GM21526 (cell line): ENCODE measurements at regions not wholly inside any gene's neighbourhood (a gene's known extent, or its start where the extent isn't known, plus 50 kb on each side); places are given as distances from the start of the nearest gene placed in this dataset.
A peak's percentile ranks its signal among the peaks of the same experiment; 100 is the strongest.
"Not testable (repeated sequence)": the region's sequence is repeated elsewhere in the genome, so short reads cannot be mapped to it uniquely, and the experiment has no call there.

Experiments used
- ATAC-seq: cut with Tn5 transposase; IDR thresholded peaks from one replicate; pipeline ENCODE4 v1.9.1; 2021; ENCODE audit warnings: moderate library complexity; ENCODE audit not compliant: unreplicated experiment, low FRiP score

DNA sequence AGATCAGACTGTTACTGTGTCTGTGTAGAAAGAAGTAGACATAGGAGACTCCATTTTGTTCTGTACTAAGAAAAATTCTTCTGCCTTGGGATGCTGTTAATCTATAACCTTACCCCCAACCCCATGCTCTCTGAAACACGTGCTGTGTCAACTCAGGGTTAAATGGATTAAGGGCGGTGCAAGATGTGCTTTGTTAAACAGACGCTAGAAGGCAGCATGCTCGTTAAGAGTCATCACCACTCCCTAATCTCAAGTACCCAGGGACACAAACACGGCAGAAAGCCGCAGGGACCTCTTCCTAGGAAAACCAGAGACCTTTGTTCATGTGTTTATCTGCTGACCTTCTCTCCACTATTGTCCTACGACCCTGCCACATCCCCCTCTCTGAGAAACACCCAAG lies 137.0 kb upstream of the PROKR2 start:
- not testable (repeated sequence) for ATAC-seq

DNA sequence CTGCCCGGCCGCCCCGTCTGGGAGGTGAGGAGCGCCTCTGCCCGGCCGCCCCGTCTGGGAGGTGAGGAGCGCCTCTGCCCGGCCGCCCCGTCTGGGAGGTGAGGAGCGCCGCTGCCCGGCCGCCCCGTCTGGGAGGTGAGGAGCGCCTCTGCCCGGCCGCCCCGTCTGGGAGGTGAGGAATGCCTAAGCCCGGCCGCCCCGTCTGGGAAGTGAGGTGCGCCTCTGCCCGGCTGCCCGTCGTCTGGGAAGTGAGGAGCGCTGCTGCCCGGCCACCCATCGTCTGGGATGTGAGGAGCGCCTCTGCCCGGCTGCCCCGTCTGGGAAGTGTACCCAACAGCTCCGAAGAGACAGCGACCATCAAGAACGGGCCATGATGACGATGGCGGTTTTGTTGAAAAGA lies 136.6 kb upstream of the PROKR2 start:
- ATAC-seq: not testable (repeated sequence)

DNA sequence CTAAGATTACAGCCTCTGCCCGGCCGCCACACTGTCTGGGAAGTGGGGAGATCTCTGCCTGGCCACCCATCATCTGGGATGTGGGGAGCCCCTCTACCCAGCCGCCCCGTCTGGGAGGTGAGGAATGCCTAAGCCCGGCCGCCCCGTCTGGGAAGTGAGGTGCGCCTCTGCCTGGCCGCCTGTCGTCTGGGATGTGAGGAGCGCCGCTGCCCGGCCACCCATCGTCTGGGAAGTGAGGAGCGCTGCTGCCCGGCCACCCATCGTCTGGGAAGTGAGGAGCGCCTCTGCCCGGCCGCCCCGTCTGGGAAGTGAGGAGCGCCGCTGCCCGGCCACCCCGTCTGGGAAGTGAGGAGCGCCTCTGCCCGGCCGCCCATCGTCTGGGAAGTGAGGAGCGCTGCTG lies 135.9 kb upstream of the PROKR2 start:
- ATAC-seq: not testable (repeated sequence)

DNA sequence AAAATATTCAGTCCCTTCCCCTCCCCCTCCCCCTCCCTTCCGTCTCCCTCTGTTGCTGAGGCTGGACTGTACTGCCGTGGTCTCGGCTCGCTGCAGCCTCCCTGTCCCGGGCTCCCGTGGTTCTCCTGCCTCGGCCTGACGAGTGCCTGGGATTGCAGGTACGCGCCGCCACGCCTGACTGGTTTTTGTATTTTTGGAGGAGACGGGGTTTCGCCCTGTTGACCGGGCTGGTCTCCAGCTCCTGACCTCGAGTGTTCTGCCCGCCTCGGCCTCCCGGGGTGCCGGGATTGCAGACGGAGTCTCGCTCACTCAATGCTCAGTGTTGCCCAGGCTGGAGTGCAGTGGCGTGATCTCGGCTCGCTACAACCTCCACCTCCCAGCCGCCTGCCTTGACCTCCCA lies 135.5 kb upstream of the PROKR2 start:
- ATAC-seq: not testable (repeated sequence)

DNA sequence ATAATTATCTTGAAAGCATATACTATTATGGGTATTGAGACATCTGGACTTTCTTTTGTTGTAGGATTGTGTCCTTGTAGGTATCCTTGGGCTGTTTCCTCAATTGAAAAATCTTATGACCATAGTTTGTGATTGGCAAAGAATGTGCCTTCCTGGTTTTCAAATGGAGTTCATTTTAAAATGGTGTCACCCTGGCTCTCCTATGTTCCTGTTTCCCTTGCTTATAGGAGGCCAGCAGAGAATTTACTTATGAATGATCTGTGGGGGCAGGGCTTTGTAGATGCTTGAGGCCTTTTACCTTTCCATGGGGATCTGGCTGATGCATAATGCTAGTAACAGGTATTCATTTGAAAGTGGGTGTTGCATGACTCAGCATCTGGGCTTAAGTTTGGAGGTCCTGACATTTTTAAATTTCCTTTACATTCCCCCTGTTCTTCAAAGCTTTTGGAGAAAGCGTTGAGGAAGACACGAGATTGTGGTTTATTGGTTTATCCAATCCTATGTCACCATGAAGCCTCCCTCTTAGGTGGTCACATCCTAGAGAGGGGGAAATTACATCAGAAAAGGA lies 135.0 kb upstream of the PROKR2 start:
- no peak for ATAC-seq

DNA sequence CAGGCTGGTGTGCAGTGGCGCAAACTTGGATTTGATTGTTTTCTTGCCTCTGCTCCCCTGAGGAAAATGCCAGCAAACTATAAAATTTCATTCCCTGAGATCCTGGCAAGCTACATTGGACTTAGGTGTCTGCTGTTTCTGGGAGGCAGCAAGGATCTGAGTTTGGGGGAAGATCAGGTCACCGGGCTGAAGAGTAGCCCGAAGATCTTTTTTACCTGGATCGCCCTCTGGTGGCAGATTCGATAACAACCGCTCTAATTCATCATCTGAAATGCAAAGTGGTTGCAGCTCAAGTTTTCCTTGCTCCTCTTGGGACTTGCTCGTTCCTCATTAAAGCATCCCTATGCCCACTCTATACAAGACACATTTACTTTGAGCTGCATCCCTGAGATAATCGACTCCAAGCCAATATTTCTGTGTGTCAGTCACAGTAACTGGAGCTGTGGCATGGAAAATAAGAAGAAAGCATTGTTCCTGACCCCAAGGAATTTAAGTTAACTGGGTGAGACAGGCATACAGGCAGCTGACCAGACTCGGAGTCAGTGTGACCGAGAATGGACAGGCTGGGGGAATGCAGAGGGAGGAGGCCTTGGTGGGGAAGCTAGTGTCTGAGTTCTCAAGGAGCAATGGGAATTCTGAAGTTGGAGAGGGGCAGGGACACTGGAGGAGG lies 131.8 kb upstream of the PROKR2 start:
- no peak for ATAC-seq

DNA sequence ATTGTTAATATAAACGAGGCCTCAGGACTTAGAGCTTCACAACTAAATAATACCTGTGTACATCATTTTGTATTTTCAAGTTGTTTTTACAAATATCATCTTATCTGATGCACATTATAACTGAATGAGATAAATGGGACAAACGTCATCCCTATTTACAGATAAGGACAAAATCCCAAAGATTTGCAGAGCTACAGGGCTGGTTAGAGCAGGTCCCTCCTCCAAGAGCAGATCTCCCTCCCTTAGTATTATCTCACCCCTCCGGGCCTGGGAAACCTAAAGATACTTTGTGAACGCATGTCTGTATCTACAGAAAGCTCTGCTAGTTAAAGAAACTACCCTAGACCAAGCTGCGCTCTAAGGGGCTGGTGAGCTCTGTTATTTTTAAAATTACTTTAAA lies 130.4 kb upstream of the PROKR2 start:
- ATAC-seq: no peak

DNA sequence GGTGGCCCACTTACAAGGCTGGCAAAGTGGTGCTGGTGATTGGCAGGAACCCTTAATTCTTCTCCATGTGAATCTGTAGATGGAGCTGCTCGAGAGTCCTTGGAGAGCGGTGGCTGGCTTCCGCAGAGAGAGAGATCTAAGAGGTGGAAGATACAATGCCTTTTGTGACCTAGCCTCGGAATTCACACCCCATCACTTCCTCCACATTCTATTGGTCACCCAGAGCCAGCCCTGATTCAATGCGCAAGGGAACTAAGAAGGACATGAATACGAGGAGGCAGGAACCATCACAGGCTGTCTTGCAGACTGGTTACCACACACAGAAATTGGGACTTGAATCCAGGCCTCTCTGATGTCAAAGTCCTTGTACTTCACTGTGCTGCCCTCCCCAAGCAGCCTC lies 128.9 kb upstream of the PROKR2 start:
- no peak for ATAC-seq

DNA sequence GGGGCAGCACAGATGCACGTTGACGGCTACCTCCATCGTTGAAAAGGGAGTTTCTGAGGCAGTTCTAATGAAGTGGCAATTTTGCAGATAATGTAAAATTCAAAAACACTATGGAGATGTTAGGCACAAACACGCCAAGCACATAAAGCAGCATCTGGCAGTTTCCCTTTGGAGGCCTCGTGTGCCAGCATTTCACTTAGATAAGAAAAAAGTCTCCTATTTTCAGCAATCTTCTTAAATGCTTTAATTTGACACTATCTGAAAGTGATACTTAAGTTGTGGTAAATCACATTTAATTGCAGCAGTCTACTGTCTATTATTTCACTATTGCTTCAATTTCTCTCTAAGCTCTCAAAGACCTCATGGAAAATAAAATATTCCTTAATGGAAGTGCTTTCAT lies 125.3 kb upstream of the PROKR2 start:
- no peak for ATAC-seq

DNA sequence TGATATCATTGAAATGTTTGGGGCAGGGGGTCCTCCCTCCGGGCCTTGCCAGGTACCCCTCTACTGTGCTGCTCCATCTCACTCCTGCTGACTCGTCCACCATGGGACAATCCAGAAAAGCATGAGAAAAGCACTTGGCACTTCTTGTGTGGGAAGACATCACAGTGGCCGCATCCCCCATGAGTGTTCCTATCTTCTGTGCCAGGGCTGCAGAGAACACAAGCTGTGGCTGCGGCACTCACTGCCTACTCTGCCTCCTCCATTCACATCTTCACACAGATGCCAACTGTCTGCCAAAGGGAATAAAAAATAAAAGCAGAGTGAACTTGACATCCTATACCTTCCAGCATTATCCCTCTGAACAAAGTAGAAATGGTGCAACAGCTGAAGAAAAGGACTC lies 117.4 kb upstream of the PROKR2 start:
- no peak for ATAC-seq

DNA sequence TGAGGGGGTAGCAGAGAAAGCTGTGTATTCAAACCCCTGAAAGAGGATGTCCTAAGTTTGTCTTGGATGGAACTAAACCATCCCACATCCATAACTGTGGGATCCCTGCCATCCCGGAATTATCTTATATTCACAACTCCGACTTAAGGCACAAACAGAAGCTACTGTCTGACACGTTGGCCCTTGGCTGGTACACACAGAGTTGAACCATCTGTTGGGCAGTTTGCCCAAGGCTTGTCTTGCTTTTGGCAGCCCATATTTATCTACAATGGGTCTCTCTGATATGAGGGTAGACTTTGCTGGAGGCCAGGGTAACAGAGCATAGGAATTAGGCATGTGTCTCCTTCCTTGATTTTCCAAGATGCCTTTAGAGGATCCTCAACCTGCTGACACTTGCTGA lies 116.6 kb upstream of the PROKR2 start:
- ATAC-seq: no peak

DNA sequence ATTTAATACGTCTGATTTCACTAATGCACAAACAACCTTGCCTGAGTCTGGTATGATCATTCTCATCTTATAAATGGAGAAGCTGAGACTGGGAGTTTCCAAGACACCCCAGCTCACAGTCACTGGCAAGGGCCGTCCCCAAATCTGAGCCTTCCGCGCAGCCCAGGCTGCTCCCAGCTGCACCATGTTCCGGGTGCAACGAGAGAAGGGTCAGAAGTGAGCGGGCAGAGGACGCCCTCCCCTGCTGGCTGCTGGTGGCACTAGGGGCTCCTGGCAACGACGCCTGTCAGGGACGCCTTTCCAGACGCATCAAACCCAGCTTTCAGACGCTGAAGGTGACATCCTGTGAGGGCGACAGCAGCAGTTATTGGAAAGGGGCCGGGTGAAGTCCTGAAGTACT lies 115.3 kb upstream of the PROKR2 start:
- ATAC-seq: no peak

DNA sequence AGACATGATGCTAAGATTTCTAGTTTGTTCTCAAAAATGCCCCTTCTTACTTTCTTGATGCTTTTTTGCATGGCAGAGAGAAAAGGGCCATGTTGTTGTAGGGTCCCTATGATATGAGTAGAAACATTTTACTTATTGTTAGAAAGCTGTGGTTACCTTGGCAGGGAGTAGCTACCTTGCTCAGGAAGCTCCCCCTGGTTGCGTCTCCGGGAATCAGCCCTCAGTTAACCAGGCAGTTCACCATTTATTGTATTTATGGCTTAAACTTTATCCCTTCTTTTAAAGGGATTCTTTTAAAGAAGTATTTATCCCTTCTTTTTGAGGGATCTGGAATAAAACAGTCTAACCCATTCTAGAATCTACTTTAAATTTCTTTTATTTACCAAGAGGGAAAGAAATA lies 113.9 kb upstream of the PROKR2 start:
- ATAC-seq: no peak

DNA sequence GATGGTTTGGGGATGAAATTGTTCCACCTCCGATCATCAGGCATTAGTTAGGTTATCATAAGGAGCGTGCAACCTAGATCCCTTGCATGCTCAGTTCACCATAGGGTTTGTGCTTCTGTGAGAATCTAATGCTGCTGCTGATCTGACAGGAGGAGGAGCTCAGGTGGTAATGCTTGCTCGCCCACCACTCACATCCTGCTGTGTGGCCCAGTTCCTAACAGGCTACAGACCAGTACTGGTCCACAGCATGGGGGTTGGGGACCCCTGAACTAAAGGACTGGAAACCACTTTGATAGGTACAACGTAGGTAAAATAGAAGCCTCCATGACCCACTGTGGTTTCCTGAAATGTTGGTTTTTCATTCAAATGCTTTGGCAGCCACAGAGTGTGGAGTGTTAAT lies 109.3 kb upstream of the PROKR2 start:
- ATAC-seq: no peak

DNA sequence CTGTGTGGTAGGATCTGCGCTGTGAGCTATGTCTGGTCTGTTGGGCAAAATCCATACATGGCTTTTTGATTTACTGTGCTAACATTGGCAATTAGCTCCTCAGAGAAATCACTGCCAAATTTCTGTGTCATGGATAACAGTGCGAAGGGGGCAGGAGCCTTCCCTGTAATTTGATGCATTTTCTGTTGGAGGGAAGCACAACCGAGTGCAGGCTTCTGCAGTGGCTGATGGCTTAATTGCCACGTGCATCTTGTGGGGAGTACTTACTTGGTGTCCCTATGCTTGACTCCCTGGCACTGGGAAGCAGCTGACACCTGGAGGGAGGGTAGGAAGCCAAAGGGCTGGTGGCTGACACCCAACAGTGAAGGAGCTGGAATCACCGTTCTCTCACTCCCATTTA lies 99.3 kb upstream of the PROKR2 start:
- ATAC-seq: no peak

DNA sequence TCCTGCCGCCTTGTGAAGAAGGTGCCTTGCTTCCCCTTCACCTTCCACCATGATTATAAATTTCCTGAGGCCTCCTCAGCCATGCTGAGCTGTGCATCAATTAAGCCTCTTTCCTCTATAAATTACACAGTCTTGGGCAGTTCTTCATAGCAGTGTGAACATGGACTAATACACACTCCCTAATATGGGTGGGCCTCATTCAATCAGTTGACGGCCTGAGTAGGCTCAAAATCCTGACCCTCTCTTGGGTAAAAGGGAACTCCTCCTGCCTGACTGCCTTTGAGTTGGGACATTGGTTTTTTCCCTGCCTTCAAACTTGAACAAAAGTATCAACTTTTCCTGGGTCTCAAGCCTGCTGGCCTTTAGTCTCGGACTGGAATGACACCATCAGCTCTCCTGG lies 96.6 kb upstream of the PROKR2 start:
- ATAC-seq: no peak

DNA sequence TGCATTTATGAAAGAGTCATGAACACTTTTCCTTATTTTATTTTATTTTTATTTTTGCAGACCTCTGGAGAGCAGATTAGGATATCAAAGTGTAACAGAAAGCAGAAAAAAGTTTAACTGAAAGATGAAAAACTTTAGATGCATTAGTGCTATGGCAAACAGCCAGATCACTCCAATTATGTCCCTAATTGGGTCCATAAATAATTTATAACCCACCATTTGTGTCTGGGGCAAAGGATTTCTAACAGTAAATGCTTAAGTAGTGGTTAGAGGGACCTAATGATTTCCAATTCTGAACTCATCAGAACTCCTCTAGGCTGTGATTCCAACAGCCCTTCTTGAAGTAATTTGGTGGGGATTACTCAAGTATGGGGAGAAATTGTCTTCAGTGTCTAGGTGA lies 93.7 kb upstream of the PROKR2 start:
- no peak for ATAC-seq

DNA sequence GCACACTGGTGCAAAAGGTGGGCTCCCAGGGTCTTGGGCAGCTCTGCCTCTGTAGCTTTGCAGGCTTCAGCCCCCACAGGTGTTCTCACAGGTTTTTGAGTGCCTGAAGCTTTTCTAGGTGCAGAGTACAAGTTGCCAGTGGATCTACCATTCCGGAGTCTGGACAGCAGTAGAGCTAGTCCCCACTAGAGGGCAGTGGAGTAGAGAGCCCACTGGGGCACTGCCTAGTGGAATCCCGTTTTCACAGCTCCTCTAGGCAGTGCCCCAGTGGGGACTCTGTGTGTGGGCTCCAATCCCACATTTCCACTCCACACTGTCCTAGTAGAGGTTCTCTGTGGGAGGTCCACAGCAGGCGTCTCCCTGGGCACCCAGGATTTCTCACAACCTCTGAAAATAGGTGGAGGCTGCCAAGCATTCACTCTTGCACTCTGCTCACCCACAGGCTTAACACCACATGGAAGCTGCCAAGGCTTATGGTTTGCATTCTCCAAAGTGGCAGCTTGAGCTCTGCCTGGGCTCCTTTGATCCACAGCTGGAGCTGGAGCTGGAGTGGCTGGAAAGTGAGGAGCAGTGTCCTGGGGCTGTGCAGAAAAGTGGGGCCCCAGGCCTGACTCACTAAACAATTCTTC lies 86.3 kb upstream of the PROKR2 start:
- ATAC-seq: peak; percentile 84

DNA sequence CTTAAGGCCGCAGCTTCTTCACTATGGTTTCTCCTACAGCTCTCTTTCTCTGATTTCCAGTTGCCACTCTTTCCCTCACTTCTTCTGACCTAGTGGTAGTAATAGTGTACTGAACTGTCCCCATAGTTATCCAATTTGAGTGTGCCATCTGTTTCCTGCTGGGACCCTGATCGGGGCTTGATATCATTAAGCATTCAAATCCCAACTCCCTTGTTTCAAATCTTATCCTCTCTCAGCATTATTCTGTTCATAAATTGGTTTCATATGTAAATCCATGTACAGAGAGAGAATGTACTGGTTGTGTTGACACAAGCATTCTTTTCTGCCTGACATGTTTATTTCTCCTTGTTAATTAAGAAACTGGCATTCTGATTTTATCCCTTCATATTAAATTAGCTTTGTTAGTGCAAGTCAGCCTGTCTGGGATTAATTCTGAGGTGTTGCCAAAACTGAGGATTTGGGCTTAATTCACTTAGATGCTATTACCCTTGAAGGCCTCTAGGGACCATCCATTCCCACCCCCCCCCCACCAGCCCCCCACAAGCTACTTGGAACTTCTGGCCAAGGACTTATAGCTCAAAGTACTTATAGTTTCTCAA lies 84.6 kb upstream of the PROKR2 start:
- ATAC-seq: no peak

DNA sequence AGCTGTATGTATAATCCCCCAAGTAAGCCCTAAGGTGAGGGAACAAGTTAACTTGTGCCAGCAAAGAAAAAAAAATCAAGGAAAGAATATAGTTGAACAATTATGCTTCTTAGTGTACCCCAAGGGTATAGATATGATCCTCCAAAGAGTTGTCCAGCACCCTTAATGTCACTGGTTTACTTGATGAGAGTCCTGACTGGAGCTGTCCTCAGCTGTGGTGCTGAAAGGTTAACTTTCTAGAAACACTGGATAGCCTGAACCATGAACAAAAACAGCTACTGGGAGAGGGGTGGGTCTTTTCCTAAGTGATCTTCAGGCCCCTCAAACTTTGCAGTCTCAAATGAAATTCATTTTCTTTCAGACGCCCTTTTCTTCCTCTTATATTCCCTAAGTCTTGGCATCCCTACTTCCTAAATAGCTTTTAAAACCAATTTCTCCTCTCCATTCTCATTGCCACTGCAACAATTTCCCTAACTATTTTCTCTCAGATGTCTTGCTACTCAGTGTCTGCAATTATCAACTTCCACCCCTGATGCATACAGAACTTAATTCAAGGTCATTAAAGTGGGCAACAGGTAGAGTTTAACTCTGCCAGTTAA lies 83.5 kb upstream of the PROKR2 start:
- ATAC-seq: no peak

DNA sequence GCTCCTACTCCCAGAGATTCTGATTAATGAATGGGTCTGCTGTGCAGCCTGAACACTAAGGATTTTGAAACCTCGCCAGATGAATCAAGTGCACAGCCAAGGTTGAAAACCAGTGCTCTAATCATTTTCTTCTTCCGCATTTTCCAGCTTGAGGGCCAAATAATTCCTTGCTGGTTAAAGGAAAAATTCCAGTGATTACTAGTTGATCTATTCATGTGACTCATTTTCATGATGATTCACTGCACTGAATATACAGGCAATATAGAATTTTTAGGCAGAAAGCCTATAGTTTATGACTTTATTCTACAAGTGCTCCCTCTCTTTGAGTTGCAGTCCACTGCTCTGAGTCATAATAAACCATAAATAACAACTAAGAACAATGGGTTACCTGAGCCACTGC lies 80.6 kb upstream of the PROKR2 start:
- ATAC-seq: no peak
